ENCODE measurements at regions not wholly inside any gene's neighbourhood (a gene's known extent, or its start where the extent isn't known, plus 50 kb on each side); places are given as distances from the start of the nearest gene placed in this dataset.
"Not testable (repeated sequence)": the region's sequence is repeated elsewhere in the genome, so short reads cannot be mapped to it uniquely, and the experiment has no call there.

DNA sequence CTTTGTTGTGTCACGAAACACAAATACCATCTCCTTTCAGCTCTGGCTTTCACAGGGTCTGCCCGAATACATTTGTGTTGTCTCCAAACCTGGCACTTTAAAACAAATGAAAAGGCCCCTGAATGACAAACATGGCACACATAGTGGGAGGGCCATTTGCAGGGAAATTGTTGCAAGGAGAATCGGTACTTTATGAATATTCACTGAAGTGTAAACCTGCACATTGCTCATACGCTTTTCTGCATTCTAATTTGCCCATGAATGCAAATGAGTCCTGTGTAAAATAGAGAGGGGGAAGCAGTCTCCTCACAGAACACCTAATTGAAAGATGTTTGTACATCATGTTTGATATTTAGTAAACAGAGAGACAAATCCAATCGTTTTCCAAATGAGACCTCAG is 82.7 kb upstream of the PCDH8 start:
- no peak for DNase-seq (ENCODE audit: low read depth in 2 of 2)

DNA sequence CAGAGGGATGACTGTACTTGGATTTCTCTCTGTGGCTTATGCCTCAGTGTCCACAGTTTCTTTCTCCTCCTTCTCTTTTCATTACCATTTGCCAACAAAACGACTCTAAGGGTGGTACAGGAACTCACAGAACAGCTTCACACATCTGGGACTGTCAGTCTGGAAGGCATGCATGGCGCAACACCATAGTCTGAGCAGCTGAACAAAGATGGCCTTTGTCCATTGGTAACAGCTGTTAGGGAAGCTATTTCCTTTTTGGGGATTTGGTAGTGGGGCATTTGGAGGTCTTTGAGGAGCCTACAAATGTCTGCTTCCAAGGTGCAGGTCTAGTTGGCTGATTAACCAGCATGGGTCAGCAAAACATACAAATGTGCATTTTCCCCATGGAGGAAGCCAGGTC is 81.4 kb upstream of the PCDH8 start:
- DNase-seq (ENCODE audit: low read depth in 2 of 2) = no peak

DNA sequence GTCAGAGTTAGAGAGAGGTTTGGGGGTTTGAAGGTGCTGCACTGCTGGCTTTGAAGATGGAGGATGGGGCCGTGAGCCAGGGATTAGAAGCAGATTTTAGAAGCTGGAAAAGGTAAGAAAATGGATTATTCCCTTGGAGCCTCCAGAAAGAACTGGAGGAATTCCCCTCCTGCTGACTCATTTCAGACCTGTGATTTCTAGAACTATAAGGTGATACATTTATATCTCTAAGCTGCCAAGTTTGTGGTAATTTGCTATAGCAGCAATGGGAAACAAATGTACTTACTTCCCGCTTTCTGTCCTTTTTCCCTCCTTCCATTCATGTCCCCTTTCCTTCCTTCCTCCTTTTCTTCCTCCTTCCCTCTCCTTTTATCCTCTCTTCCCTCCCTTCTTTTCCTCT is 78.5 kb upstream of the PCDH8 start:
- no peak for DNase-seq (ENCODE audit: low read depth in 2 of 2)

DNA sequence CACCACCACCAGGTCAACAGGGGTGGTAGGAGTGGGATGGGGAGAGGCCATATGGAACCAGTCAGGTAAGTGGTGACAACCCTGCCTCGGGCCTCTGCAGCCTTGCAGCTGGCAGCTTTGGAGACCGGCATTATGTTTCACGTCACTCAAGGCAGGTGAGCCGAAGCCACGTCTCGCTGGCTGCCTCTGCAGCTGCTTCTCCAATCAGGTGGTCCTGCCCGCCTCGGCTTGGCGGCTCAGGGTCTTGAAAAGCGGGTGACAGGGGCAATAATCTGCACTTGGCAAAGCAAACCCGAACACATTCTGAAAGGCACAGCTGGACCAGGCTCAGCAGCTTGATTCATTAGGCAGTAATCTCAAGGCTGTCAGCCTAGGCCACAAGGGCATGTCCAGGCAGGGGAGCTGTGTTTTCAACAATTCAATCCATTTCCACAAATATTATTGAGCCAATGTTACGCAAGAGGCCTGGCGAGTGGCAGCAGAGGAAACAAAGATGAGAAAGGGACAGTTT is 77.4 kb upstream of the PCDH8 start:
- no peak for DNase-seq (ENCODE audit: low read depth in 2 of 2)

DNA sequence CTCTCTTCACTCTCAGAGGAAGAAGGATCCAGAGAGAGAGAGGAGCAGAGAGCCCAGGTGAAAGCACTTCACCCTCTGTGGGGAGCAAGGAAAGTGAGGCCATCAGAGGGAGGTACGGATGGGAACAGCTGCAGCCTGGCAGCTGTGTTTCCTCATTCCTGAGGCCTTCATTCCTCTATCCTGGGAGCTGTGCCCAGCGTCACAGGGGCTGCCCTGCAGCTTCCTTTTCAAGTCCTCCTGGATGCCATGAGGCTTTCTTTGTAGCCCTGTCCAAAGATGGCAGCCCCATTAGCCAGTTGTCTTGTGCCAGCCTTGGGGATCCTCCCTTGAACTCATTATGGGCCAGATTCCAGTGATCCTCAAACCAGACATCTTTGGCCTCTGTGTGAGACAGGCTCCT is 76.8 kb upstream of the PCDH8 start:
- no peak for DNase-seq (ENCODE audit: low read depth in 2 of 2)

DNA sequence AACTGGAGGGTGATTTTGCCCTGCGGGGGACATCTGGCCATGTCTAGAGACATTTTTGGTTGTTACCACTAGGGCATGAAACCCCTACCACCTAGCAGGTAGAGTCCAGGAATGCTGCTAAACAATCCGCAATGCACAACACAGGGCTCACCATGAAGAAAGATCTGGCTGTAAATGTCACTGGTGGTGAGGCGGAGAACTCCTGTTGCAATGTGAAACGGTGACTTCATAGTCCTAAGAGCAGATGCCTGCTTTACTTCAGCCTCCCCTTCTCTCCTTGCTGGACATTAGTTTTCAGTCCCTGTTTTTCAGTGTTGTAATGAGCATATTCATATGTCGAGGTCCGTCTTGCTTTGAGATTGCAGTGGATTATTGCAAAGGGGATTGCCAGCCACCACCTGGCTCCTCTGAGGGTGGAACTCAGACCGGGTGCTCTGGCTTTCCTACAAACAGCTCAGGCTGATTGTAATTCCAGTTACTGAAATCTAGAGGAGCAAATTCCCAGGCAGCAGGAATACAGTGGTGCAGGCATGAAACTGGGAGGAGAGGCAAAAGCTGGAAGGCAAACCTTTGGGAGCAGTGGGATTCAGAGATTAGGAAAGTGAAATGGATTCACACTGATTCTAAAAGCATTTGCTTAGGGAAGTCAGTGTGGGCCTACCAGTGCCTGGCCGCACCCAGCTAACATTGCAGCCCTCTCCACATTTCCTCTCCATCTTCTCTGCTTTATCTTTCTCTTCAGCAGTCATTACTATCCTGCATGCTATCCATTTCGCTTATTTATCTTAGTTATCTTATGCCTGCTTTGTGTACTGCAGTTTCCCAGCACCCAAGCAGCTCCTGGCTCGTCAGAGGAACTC is 76.1 kb upstream of the PCDH8 start:
- DNase-seq (ENCODE audit: low read depth in 2 of 2) = no peak

DNA sequence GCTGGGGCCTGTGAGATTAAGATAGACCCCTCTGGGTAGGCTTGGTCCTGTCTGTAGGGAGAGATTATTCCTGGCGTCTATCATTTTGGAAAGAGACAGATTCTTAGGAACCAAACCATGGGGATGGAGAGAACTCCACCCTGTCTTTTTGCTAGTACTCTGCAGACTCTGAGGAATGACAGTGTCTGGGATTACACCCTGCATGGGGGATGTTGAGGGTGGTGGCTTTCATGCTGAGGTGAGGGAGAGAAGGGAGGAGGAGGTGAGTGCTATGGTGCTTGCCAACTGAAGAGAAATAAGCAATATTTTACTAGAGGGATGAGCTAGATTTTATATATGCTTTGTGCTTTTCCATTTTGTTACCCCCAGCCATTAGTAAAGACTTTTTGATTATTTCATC is 74.5 kb upstream of the PCDH8 start:
- no peak for DNase-seq (ENCODE audit: low read depth in 2 of 2)

DNA sequence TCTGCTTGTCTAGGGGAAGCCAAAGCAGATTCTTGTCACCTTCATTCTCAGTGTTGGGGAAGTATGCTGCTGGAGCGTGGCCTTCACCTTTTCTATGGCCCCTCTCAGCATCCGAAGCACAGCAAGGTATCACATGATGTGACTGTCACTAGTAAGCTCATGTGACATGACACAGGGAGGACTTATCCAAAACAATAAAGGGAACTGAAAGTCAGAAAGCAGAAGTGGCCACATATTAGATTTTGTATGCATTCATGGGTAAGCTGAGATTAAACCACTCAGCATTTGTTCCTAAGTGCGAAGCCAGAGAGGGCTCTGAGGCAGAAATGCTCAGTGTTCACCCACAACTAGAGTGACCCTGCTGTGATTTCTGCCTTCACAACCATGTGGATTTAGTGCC is 72.8 kb upstream of the PCDH8 start:
- DNase-seq (ENCODE audit: low read depth in 2 of 2) = no peak

DNA sequence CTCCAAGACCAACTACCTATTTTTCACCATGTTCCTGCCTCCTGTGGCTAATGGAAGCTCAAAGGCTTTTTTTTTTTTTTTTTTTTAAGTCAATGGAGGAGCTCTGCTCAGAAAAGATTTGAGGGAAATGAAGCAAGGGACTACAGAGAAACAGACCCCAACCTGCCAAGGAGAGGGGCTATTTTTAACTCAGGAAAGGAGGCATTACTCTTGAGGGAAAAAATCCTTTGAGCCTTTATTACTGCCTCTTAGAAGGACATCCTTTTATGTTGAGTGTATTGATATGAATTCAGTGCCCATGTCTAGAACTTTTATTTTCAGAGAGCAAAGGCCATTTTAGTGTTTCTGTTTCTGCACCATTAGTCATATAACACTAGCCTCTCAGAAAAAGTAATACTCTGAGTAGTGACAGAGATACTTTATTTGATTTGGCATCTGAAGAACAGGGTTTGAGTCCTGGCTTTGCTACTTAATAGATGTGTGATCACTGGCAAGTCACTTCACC is 68.1 kb upstream of the PCDH8 start:
- DNase-seq (ENCODE audit: low read depth in 2 of 2) = no peak

DNA sequence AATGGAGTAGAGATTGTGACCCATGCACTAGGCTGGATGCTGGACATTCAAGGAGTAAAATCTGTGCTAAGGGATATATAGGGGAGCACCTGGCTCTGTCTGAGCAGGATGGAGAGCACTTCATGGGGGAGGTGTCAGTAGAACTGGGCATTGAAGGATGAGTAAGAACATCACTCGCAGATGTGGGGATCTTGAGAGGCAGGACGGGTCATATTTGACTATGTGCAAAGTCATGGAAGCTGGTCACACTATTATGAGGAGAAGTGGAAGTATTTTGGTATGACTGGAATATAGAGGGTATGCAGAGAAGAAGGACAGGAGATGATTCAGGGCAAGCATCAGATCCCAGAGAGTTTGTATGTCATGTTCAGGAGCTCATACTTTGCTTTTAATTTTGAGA is 62.9 kb upstream of the PCDH8 start:
- no peak for DNase-seq (ENCODE audit: low read depth in 2 of 2)

DNA sequence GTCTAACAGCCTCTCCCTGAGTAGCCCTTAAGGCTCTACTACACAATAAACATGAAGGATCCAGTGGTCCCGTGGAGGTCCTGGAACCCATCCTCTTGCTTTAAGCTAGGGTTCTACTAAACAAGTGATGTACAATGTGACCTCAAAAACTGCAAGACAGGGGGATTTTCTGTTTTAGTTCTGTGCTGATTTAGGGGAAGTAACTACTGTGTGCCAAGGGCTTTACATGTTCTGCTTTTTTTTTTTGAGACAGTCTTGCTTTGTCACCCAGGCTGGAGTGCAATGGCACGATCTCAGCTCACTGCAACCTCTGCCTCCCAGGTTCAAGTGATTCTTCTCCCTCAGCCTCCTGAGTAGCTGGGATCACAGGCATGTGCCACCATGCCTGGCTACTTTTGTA is 61.9 kb upstream of the PCDH8 start:
- DNase-seq (ENCODE audit: low read depth in 2 of 2) = not testable (repeated sequence)

DNA sequence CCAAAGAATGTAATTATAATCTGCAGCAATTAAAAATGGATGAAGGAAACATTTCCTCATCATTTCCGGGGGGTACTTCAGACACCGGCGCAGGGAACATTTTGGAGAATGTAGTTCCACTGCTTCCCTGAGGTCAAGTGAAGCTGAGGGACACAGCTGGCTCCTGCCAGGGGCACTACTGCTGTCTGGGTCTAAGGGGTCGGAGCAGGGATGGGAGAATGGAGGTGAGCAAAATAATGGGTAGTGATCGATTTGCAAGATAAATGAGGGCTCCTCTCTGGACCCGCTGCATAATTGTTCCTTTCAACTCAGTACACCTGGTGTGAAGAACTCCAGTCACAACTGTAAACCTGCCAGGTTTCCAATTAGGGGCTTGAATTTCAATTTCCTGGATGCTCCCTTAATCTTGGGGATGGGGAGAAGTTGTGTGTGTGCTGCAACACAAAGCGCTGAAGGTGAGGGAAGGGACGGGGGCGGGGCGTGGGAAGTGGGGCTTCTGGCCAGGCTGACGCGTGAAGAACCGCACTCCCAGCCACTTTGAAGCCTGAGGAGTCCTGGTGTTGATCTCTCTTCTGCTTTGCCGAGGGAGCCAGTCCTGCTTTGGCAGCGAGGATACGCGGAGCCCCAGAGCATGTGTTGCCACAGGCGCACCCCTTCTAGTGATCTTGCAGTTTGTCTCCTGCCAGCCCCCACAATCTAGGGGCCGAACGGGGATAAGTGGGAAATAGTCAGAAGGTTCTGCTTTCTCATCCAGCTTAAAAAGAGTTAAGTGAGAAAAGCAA is 57.9 kb upstream of the PCDH8 start:
- no peak for DNase-seq (ENCODE audit: low read depth in 2 of 2)

DNA sequence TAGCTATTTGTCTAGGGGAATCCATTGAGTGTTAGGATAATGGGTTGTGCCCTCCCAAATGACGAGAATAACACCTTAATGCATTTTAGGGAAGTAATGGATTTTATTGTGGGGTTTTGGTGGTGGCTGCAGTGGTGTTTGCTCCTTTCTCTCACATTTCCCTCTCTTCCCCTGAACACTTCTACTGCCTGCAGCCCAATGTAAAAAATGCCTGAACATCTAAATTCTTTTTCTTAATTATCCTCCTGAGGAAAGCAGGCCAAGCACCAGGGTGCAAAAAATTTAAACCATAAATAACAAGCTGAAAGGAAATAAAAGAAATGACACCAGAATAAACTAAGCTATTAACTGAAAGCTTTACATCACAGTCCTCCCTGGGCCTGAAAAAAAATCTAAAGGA is 57.3 kb upstream of the PCDH8 start:
- DNase-seq (ENCODE audit: low read depth in 2 of 2) = no peak

DNA sequence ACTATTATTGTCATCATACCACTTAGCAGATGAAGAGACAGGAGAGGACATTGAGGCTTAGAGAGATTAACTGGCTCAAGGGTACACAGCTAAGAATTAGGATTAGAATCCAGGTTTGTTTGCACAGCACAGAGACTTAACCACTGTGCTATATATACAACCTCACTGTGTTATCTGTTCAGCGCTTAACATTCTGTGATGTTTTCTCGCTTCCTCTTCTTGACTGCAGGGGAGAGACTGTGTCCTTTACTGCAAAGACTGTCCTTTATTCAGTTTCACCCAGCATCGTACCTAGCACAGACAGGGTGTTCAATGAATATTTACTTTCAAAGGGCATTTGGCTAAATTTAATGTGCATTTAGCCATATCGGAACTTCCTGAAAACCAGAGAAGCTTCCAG is 54.9 kb upstream of the PCDH8 start:
- no peak for DNase-seq (ENCODE audit: low read depth in 2 of 2)

DNA sequence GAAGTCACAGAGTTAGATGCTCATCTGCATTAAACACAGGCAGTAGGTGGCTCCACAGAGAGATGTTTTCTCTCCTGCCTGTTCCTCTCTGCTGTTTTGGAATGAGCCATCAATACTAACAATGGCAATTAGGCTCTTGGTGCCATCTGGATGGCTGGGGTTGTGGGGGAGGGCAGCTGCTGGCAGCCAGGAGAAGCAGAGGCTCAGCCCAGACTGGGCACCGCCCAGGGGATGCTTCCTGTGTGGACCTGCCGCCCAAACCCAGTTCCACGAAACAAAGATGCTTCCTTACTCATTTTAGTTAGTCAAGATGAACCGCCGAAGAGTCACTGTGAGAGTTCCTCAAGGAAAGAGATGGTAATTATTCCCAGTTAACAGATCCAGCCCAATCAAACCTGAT is 50.8 kb upstream of the PCDH8 start:
- no peak for DNase-seq (ENCODE audit: low read depth in 2 of 2)

Data from stimulated activated CD4-positive, alpha-beta T cell treated with anti-CD3 and anti-CD28 coated beads, Interleukin-15, amount 100 ng/mL, for 48 hours (primary cell).